ENCODE measurements at regions not wholly inside any gene's neighbourhood (a gene's known extent, or its start where the extent isn't known, plus 50 kb on each side); places are given as distances from the start of the nearest gene placed in this dataset.

- Histone ChIP-seq H2AFZ (no peak overlapping the region), H3K27me3 (ENCODE audit: control insufficient read depth, insufficient read depth, low read length) (no peaks in the 10 kb centered on the region), H3K79me2 (no peaks in the 10 kb centered on the region), H3K36me3 (ENCODE audit: control insufficient read depth, insufficient read depth, low read length) (no peaks in the 10 kb centered on the region), H3K4me1 (no peaks in the 10 kb centered on the region), H3K27ac (no peak overlapping the region), H3K4me3 (ENCODE audit: low read depth, low read length) (no peak overlapping the region), H3K4me2 (ENCODE audit: low read length) (no peak overlapping the region), H3K9ac (no peak overlapping the region), H3K9me3 (ENCODE audit: control insufficient read depth, low read length) (no peaks in the 10 kb centered on the region)
- no peak for TF ChIP-seq CTCF (IDR thresholded peaks at IDR 0.05)
Measured at GRCh38 chr6:27568226-27568897, 95.5 kb upstream of the ZNF184 start.

GRCh38 chr6:27565839-27566779, 93.2 kb upstream of the ZNF184 start:
- no peak overlapping the region for H3K4me2 ChIP-seq (ENCODE audit: low read length)
- no peak for TF ChIP-seq CTCF (IDR thresholded peaks at IDR 0.05)
- H3K36me3 ChIP-seq (ENCODE audit: control insufficient read depth, insufficient read depth, low read length): no peaks in the 10 kb centered on the region
- H3K9ac ChIP-seq: no peak overlapping the region
- H2AFZ ChIP-seq: no peak overlapping the region
- H3K9me3 ChIP-seq (ENCODE audit: control insufficient read depth, low read length): no peaks in the 10 kb centered on the region
- H3K4me1 ChIP-seq: no peaks in the 10 kb centered on the region
- no peak overlapping the region for H3K27ac ChIP-seq
- no peak overlapping the region for H3K4me3 ChIP-seq (ENCODE audit: low read depth, low read length)
- H3K79me2 ChIP-seq: no peaks in the 10 kb centered on the region
- H3K27me3 ChIP-seq (ENCODE audit: control insufficient read depth, insufficient read depth, low read length): peaks cover 8% of the 10 kb centered on the region

GRCh38 chr6:27562027-27562410, 89.1 kb upstream of the ZNF184 start:
- Histone ChIP-seq H2AFZ (no peak overlapping the region), H3K36me3 (ENCODE audit: control insufficient read depth, insufficient read depth, low read length) (no peaks in the 10 kb centered on the region), H3K9ac (no peak overlapping the region), H3K27ac (no peak overlapping the region), H3K4me2 (ENCODE audit: low read length) (no peak overlapping the region), H3K4me3 (ENCODE audit: low read depth, low read length) (no peak overlapping the region), H3K27me3 (ENCODE audit: control insufficient read depth, insufficient read depth, low read length) (peaks cover 8% of the 10 kb centered on the region), H3K79me2 (no peaks in the 10 kb centered on the region), H3K4me1 (no peaks in the 10 kb centered on the region), H3K9me3 (ENCODE audit: control insufficient read depth, low read length) (no peaks in the 10 kb centered on the region)
- TF ChIP-seq CTCF (IDR thresholded peaks at IDR 0.05): no peak

- Histone ChIP-seq H3K36me3 (ENCODE audit: control insufficient read depth, insufficient read depth, low read length) (no peaks in the 10 kb centered on the region), H3K79me2 (no peaks in the 10 kb centered on the region), H2AFZ (no peak overlapping the region), H3K4me2 (ENCODE audit: low read length) (no peak overlapping the region), H3K9me3 (ENCODE audit: control insufficient read depth, low read length) (no peaks in the 10 kb centered on the region), H3K9ac (no peak overlapping the region), H3K27me3 (ENCODE audit: control insufficient read depth, insufficient read depth, low read length) (peaks cover 16% of the 10 kb centered on the region), H3K27ac (no peak overlapping the region), H3K4me3 (ENCODE audit: low read depth, low read length) (no peak overlapping the region), H3K4me1 (no peaks in the 10 kb centered on the region)
- TF ChIP-seq CTCF (IDR thresholded peaks at IDR 0.05): no peak
Measured at GRCh38 chr6:27558028-27558724, 85.3 kb upstream of the ZNF184 start.
